Endothelial cell (in vitro differentiated cells): ENCODE measurements at regions not wholly inside any gene's neighbourhood (a gene's known extent, or its start where the extent isn't known, plus 50 kb on each side); places are given as distances from the start of the nearest gene placed in this dataset.

ENCODE experiments used
- DNase-seq: peaks from one replicate; pipeline ENCODE4 v3.0.0; 2021; ENCODE audit warnings: low spot score
- H3K27ac Mint-ChIP-seq: one replicate; pipeline ENCODE4 v1.8.0; 2021; ENCODE audit warnings: mixed read lengths, inconsistent platforms; ENCODE audit not compliant: unreplicated experiment
- H3K27me3 Mint-ChIP-seq: one replicate; pipeline ENCODE4 v1.8.0; 2021; ENCODE audit warnings: mild to moderate bottlenecking, moderate library complexity, mixed read lengths, inconsistent platforms; ENCODE audit not compliant: unreplicated experiment
- H3K36me3 Mint-ChIP-seq: one replicate; pipeline ENCODE4 v1.8.0; 2021; ENCODE audit warnings: mild to moderate bottlenecking, low read depth, mixed read lengths, inconsistent platforms; ENCODE audit not compliant: unreplicated experiment
- H3K4me1 Mint-ChIP-seq: one replicate; pipeline ENCODE4 v1.8.0; 2021; ENCODE audit warnings: mild to moderate bottlenecking, mixed read lengths, inconsistent platforms; ENCODE audit not compliant: unreplicated experiment
- H3K4me3 Mint-ChIP-seq: one replicate; pipeline ENCODE4 v1.8.0; 2021; ENCODE audit warnings: mild to moderate bottlenecking, mixed read lengths, inconsistent platforms; ENCODE audit not compliant: unreplicated experiment
- H3K9me3 Mint-ChIP-seq: one replicate; pipeline ENCODE4 v1.8.0; 2021; ENCODE audit warnings: mixed read lengths, inconsistent platforms; ENCODE audit not compliant: unreplicated experiment
- CTCF ChIP-seq: fragments of 200-600 bp; sonication (generic); IDR thresholded peaks from one replicate; pipeline ENCODE4 v1.5.0; 2021; ENCODE audit warnings: antibody characterized with exemption; ENCODE audit not compliant: unreplicated experiment

DNA sequence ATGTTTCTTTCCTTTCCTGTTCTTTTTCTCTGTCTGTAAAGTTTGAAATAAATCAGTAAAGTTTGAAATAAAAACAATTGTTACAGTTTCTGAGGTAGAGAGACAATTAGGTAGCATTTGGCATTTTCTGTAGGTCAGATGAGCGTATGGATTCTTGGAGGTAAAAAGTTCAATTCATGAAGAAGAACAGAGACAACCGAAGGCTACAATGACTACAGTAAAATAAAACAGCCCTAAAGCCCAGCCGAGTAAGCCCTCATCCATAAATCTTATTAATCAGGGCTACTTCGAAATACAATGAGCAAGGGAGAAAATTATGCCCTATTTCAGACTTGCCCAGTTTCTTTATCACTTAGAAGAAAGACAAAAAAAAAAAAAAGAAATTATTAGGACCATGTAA is 941.9 kb upstream of the SLC10A2 start:
- no peak for TF ChIP-seq CTCF
- Mint-ChIP-seq H3K4me1 (no peaks in the 10 kb centered on the region), H3K36me3 (no peaks in the 10 kb centered on the region), H3K27ac (no peak overlapping the region), H3K4me3 (no peak overlapping the region), H3K27me3 (no peaks in the 10 kb centered on the region), H3K9me3 (no peaks in the 10 kb centered on the region)
- no peak for DNase-seq

DNA sequence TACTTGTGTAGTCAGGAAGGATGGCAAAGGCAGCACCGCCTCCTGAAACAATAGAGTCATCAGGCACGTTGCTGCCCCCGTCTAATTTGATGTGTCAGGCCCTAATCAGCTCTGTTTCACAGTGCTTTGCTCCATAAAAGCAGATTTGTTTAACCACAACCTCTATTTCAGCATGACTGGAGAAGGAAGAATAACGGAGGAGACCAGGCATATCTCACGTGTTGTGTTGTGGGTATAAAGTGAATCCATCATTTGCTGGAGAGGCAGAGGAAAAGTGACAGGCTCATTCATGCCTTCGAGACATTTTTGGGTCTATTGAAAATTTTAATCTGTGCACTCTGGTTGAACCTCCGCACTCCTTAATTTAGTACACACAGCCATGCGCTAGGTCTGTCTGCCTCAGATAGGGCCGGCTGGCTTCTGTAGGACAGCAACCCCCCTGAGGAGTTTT is 940.4 kb upstream of the SLC10A2 start:
- H3K4me1 Mint-ChIP-seq, result no peaks in the 10 kb centered on the region
- TF ChIP-seq CTCF, result no peak
- DNase-seq, result no peak
- H3K4me3 Mint-ChIP-seq, result no peak overlapping the region
- H3K27me3 Mint-ChIP-seq, result no peaks in the 10 kb centered on the region
- no peak overlapping the region for H3K27ac Mint-ChIP-seq
- no peaks in the 10 kb centered on the region for H3K36me3 Mint-ChIP-seq
- H3K9me3 Mint-ChIP-seq, result no peaks in the 10 kb centered on the region

DNA sequence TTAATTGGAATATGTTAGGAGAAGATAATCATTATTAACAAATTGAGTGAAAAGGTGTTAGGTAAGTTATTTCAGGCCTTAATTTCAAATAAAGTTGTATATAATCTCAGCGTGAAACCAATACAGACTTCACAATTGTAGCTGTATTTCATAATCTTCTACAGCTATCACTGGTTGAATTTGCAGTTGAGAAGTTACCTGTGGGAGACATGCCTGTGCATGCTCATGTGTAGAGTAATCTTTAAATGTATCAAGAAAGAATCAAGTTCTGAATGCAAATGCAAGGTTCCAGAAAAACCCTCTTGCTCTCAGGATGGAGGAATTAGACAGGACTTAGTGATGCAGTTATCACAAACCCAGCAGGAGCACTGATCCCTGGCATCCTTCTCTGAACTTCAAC is 938.4 kb upstream of the SLC10A2 start:
- DNase-seq, result no peak
- no peak overlapping the region for H3K27ac Mint-ChIP-seq
- H3K36me3 Mint-ChIP-seq, result no peaks in the 10 kb centered on the region
- H3K9me3 Mint-ChIP-seq, result no peaks in the 10 kb centered on the region
- no peaks in the 10 kb centered on the region for H3K27me3 Mint-ChIP-seq
- no peak for TF ChIP-seq CTCF
- H3K4me3 Mint-ChIP-seq, result no peak overlapping the region
- no peaks in the 10 kb centered on the region for H3K4me1 Mint-ChIP-seq

GRCh38 chr13:104002216-104002615 is 936.0 kb upstream of the SLC10A2 start:
- Mint-ChIP-seq H3K9me3 (no peaks in the 10 kb centered on the region), H3K4me1 (no peaks in the 10 kb centered on the region), H3K27ac (no peak overlapping the region), H3K36me3 (no peaks in the 10 kb centered on the region), H3K4me3 (no peak overlapping the region), H3K27me3 (no peaks in the 10 kb centered on the region)
- TF ChIP-seq CTCF, result no peak
- DNase-seq, result no peak

DNA sequence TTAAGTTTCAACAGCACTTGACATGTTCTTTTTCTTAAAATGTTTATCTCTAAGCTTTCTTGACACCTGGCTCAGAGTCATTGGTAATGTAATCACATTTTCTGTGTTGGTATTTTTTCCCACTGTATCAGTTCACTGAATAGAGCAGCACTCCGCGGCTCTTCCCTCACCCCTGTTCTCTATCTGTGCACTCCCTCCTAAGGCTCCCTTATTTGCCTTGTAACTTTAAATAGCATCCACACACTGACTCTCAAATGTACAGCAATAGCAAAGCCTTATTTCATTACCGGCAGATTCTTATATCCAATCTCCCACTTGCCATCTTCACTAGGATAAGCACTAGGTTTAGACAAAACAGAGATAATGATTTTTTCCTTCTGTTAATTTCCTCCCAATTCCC is 935.5 kb upstream of the SLC10A2 start:
- H3K4me1 Mint-ChIP-seq, result no peaks in the 10 kb centered on the region
- H3K9me3 Mint-ChIP-seq, result no peaks in the 10 kb centered on the region
- no peak overlapping the region for H3K4me3 Mint-ChIP-seq
- H3K27ac Mint-ChIP-seq, result no peak overlapping the region
- no peaks in the 10 kb centered on the region for H3K27me3 Mint-ChIP-seq
- H3K36me3 Mint-ChIP-seq, result no peaks in the 10 kb centered on the region
- no peak for DNase-seq
- TF ChIP-seq CTCF, result no peak
